GM12878 (cell line): ENCODE measurements at regions not wholly inside any gene's neighbourhood (a gene's known extent, or its start where the extent isn't known, plus 50 kb on each side); places are given as distances from the start of the nearest gene placed in this dataset.

ENCODE experiments used
- ATAC-seq: fragments of 200-7000 bp; cut with Tn5 transposase; 3 replicates; pipeline ENCODE4 v1.9.1; 2020; ENCODE audit warnings: mild to moderate bottlenecking, moderate library complexity
- BruUV-seq: library from RNA; stranded (reverse); fragments of 400-500 nt; replicated peaks from 2 replicates; lab custom pipeline; 2021; lab: Mats Ljungman, UMichigan
- CTCF ChIA-PET: fragments of 300-600 bp; sonication (Branson Sonifier 250); formaldehyde crosslinking; extraction: SDS; loops from one replicate; lab custom pipeline; 2021; ENCODE audit warnings: inconsistent platforms; lab: Yijun Ruan, JAX
- POLR2A ChIA-PET: fragments of 350-600 bp; formaldehyde crosslinking; extraction: SDS; loops from one replicate; lab custom pipeline; 2021; ENCODE audit warnings: inconsistent platforms; lab: Charles Lee
- RAD21 ChIA-PET: fragments of 300-600 bp; sonication (Branson Sonifier 250); formaldehyde crosslinking; loops from one replicate; lab custom pipeline; 2023; ENCODE audit warnings: antibody characterized with exemption; ENCODE audit not compliant: unreplicated experiment; lab: Charles Lee
- SMC1A ChIA-PET: fragments of 300-600 bp; sonication (Branson Sonifier 250); formaldehyde crosslinking; loops from one replicate; lab custom pipeline; 2023; ENCODE audit not compliant: unreplicated experiment, uncharacterized antibody; lab: Charles Lee
- DNase-seq: peaks from one replicate; pipeline ENCODE4 v3.0.0-alpha.2; 2011; ENCODE audit warnings: low read depth, low spot score
- FAIRE-seq: peaks from 3 replicates; lab custom pipeline; 2011; peaks lifted over from hg19 to GRCh38; lab: Jason Lieb, UNC
- H2AFZ ChIP-seq: 2 replicates; pipeline ENCODE4 v1.6.0; 2011; ENCODE audit warnings: low read depth, low read length, control low read depth; ENCODE audit not compliant: control insufficient read depth
- H3K27ac ChIP-seq: 2 replicates; pipeline ENCODE4 v1.5.1; 2011; ENCODE audit warnings: control low read depth; ENCODE audit not compliant: control insufficient read depth, insufficient read depth
- H3K27me3 ChIP-seq, 2 experiments: replicated peaks in 1 of 2; 2 replicates each; pipeline versions ENCODE4 v1.6.0 to v1.6.1; 2011; ENCODE audit warnings: low read length in 1 of 2; ENCODE audit not compliant: control insufficient read depth in 2 of 2, insufficient read depth in 2 of 2
- H3K36me3 ChIP-seq, 2 experiments: 2 replicates each; pipeline ENCODE4 v1.5.1; 2011; ENCODE audit warnings: low read length in 1 of 2; ENCODE audit not compliant: control insufficient read depth in 2 of 2, insufficient read depth in 2 of 2
- H3K4me1 ChIP-seq: 2 replicates; pipeline ENCODE4 v1.6.1; 2011; ENCODE audit warnings: mild to moderate bottlenecking, low read length, moderate library complexity, mixed read lengths; ENCODE audit not compliant: control insufficient read depth, insufficient read depth
- H3K4me2 ChIP-seq: 2 replicates; pipeline ENCODE4 v1.6.0; 2011; ENCODE audit warnings: control low read depth; ENCODE audit not compliant: control insufficient read depth, insufficient read depth
- H3K4me3 ChIP-seq: fragments of 200-600 bp; sonication (generic); 2 replicates; pipeline ENCODE4 v1.5.1; 2016
- H3K79me2 ChIP-seq: 2 replicates; pipeline ENCODE4 v1.6.0; 2011; ENCODE audit warnings: low read length; ENCODE audit not compliant: control insufficient read depth, insufficient read depth
- H3K9ac ChIP-seq: 2 replicates; pipeline ENCODE4 v1.8.0; 2011; ENCODE audit warnings: low read length, control low read depth, mixed read lengths; ENCODE audit not compliant: control insufficient read depth, insufficient read depth
- H3K9me3 ChIP-seq: replicated peaks from 3 replicates; pipeline ENCODE4 v1.5.1; 2011; ENCODE audit warnings: mild to moderate bottlenecking, low read length; ENCODE audit not compliant: control insufficient read depth, insufficient read depth
- H4K20me1 ChIP-seq: 2 replicates; pipeline ENCODE4 v1.6.0; 2011; ENCODE audit not compliant: control insufficient read depth, insufficient read depth
- BHLHE40 ChIP-seq, 2 experiments: fragments of 450-650 bp in 1 of 2; IDR thresholded peaks; 2 replicates each; pipeline ENCODE4 v1.6.1; 2011 to 2017; ENCODE audit warnings: low read depth in 2 of 2, borderline replicate concordance in 1 of 2, improper control_type of control experiment in 1 of 2, low read length in 1 of 2, mild to moderate bottlenecking in 1 of 2
- EED ChIP-seq: sonication (generic); IDR thresholded peaks from 2 replicates; pipeline ENCODE4 v1.6.1; 2016; ENCODE audit warnings: antibody characterized with exemption, low read depth
- ZNF207 ChIP-seq: fragments of 450-650 bp; IDR thresholded peaks from 2 replicates; pipeline ENCODE4 v1.6.1; 2014; ENCODE audit warnings: antibody characterized with exemption, mild to moderate bottlenecking, borderline replicate concordance
- WGBS: methylation state at CpG from one replicate; pipeline ENCODE4 v1.1.6; 2016; ENCODE audit warnings: low lambda C conversion rate; ENCODE audit not compliant: insufficient replicate concordance, insufficient coverage; ENCODE audit errors: missing lambda C conversion rate; 5-methylcytosine and 5-hydroxymethylcytosine counted together
- in situ Hi-C: fragments of 300-500 bp; cut with MboI; formaldehyde crosslinking; loops from 9 replicates; pipeline ENCODE4 v1.14.3; 2018; ENCODE audit warnings: mixed read lengths
- intact Hi-C: fragments of 100-400 bp; cut with micrococcal nuclease; formaldehyde crosslinking; loops from one replicate; pipeline ENCODE4 v1.14.2; 2022; ENCODE audit not compliant: unreplicated experiment
- TF ChIP-seq, protein P1 (sequence below): IDR thresholded peaks from 2 replicates; pipeline ENCODE4 v1.6.1; 2011; ENCODE audit warnings: mild to moderate bottlenecking, low read depth, low read length, moderate library complexity; ENCODE audit not compliant: insufficient replicate concordance
- TF ChIP-seq, protein P2 (sequence below): fragments of 450-650 bp; formaldehyde crosslinking; IDR thresholded peaks from 2 replicates; pipeline ENCODE4 v1.5.0; 2022; ENCODE audit warnings: mild to moderate bottlenecking, missing genetic modification characterization
- TF ChIP-seq, protein P3 (sequence below): fragments of 450-650 bp; IDR thresholded peaks from 2 replicates; pipeline ENCODE4 v1.6.1; 2017; ENCODE audit warnings: mild to moderate bottlenecking, moderate library complexity
- TF ChIP-seq, protein P4 (sequence below): fragments of 450-650 bp; IDR thresholded peaks from 2 replicates; pipeline ENCODE4 v1.6.1; 2016; ENCODE audit warnings: mild to moderate bottlenecking, moderate library complexity, borderline replicate concordance

DNA sequence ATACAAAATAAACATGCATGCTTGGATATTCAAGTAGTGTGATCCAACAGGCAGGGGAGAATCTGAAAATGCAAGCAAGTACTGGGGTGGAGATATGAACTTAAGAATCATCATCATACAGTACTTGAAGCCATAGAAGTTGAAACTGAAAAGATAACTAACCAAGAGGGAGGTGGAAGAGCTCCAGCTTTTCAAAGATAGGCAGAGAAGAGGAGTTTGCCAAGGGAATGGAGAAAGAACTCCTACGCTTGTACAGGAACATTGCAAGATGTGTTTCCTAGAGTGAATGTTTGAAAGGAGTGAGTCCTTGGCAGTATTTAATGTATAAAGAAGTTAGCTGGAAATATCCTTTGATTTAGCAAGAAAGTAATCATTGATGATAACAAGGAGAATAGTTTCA, 106.2 kb upstream of the FRMPD4 start (continued):
- TF ChIP-seq, protein P1, sequence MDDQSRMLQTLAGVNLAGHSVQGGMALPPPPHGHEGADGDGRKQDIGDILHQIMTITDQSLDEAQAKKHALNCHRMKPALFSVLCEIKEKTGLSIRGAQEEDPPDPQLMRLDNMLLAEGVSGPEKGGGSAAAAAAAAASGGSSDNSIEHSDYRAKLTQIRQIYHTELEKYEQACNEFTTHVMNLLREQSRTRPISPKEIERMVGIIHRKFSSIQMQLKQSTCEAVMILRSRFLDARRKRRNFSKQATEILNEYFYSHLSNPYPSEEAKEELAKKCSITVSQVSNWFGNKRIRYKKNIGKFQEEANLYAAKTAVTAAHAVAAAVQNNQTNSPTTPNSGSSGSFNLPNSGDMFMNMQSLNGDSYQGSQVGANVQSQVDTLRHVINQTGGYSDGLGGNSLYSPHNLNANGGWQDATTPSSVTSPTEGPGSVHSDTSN = no peak

DNA sequence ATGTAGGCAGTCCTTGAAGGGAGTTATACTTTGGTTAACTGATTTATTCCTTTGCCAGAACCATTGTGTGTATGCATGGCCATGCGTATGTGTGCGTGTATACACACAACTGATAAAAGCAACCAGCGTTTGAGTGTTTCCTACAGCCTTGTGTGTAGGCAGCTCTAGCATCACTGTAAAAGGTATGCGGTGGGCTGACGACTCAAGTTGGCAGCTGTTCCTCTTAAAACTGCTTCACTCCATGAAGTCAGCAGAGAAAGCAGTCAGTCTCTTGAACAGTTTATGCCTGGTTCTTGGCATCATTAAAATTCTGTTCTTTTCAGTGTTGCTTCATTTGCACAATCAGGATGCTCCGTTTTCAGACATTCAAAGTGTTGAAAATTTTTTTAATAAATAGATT, 103.5 kb upstream of the FRMPD4 start:
- WGBS = 61% methylated on average over 6 of the region's 6 CpGs
- BruUV-seq = no TSS peak
- ATAC-seq (no peak), FAIRE-seq (no peak), DNase-seq (no peak)
- no peaks in the 10 kb centered on the region for H4K20me1 ChIP-seq
- no peaks in the 10 kb centered on the region for H3K9me3 ChIP-seq
- TF ChIP-seq ZNF207 = no peak
- TF ChIP-seq, protein P2, sequence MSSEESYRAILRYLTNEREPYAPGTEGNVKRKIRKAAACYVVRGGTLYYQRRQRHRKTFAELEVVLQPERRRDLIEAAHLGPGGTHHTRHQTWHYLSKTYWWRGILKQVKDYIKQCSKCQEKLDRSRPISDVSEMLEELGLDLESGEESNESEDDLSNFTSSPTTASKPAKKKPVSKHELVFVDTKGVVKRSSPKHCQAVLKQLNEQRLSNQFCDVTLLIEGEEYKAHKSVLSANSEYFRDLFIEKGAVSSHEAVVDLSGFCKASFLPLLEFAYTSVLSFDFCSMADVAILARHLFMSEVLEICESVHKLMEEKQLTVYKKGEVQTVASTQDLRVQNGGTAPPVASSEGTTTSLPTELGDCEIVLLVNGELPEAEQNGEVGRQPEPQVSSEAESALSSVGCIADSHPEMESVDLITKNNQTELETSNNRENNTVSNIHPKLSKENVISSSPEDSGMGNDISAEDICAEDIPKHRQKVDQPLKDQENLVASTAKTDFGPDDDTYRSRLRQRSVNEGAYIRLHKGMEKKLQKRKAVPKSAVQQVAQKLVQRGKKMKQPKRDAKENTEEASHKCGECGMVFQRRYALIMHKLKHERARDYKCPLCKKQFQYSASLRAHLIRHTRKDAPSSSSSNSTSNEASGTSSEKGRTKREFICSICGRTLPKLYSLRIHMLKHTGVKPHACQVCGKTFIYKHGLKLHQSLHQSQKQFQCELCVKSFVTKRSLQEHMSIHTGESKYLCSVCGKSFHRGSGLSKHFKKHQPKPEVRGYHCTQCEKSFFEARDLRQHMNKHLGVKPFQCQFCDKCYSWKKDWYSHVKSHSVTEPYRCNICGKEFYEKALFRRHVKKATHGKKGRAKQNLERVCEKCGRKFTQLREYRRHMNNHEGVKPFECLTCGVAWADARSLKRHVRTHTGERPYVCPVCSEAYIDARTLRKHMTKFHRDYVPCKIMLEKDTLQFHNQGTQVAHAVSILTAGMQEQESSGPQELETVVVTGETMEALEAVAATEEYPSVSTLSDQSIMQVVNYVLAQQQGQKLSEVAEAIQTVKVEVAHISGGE (CRISPR knock-in tag) = no peak
- TF ChIP-seq, protein P3, sequence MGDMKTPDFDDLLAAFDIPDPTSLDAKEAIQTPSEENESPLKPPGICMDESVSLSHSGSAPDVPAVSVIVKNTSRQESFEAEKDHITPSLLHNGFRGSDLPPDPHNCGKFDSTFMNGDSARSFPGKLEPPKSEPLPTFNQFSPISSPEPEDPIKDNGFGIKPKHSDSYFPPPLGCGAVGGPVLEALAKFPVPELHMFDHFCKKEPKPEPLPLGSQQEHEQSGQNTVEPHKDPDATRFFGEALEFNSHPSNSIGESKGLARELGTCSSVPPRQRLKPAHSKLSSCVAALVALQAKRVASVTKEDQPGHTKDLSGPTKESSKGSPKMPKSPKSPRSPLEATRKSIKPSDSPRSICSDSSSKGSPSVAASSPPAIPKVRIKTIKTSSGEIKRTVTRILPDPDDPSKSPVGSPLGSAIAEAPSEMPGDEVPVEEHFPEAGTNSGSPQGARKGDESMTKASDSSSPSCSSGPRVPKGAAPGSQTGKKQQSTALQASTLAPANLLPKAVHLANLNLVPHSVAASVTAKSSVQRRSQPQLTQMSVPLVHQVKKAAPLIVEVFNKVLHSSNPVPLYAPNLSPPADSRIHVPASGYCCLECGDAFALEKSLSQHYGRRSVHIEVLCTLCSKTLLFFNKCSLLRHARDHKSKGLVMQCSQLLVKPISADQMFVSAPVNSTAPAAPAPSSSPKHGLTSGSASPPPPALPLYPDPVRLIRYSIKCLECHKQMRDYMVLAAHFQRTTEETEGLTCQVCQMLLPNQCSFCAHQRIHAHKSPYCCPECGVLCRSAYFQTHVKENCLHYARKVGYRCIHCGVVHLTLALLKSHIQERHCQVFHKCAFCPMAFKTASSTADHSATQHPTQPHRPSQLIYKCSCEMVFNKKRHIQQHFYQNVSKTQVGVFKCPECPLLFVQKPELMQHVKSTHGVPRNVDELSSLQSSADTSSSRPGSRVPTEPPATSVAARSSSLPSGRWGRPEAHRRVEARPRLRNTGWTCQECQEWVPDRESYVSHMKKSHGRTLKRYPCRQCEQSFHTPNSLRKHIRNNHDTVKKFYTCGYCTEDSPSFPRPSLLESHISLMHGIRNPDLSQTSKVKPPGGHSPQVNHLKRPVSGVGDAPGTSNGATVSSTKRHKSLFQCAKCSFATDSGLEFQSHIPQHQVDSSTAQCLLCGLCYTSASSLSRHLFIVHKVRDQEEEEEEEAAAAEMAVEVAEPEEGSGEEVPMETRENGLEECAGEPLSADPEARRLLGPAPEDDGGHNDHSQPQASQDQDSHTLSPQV = no peak
- TF ChIP-seq EED = no peak
- TF ChIP-seq, protein P4, sequence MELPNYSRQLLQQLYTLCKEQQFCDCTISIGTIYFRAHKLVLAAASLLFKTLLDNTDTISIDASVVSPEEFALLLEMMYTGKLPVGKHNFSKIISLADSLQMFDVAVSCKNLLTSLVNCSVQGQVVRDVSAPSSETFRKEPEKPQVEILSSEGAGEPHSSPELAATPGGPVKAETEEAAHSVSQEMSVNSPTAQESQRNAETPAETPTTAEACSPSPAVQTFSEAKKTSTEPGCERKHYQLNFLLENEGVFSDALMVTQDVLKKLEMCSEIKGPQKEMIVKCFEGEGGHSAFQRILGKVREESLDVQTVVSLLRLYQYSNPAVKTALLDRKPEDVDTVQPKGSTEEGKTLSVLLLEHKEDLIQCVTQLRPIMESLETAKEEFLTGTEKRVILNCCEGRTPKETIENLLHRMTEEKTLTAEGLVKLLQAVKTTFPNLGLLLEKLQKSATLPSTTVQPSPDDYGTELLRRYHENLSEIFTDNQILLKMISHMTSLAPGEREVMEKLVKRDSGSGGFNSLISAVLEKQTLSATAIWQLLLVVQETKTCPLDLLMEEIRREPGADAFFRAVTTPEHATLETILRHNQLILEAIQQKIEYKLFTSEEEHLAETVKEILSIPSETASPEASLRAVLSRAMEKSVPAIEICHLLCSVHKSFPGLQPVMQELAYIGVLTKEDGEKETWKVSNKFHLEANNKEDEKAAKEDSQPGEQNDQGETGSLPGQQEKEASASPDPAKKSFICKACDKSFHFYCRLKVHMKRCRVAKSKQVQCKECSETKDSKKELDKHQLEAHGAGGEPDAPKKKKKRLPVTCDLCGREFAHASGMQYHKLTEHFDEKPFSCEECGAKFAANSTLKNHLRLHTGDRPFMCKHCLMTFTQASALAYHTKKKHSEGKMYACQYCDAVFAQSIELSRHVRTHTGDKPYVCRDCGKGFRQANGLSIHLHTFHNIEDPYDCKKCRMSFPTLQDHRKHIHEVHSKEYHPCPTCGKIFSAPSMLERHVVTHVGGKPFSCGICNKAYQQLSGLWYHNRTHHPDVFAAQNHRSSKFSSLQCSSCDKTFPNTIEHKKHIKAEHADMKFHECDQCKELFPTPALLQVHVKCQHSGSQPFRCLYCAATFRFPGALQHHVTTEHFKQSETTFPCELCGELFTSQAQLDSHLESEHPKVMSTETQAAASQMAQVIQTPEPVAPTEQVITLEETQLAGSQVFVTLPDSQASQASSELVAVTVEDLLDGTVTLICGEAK = no peak
- TF ChIP-seq BHLHE40 (IDR thresholded peaks at IDR 0.05; ENCODE audit: borderline replicate concordance in 1 of 2, low read depth in 2 of 2, low read length in 1 of 2) = no peak
- ChIA-PET POLR2A (no interaction called here), CTCF (no interaction called here), SMC1A (interaction anchor here (0.7 to 2.2 kb wide), 3 partner anchors 9 to 75 kb away, joined by 3 to 8 read pairs (median 3); no protein-coding TSS in a partner anchor), RAD21 (no interaction called here)
- H3K4me1 ChIP-seq = no peaks in the 10 kb centered on the region
- H3K36me3 ChIP-seq = no peaks in the 10 kb centered on the region
- no peak overlapping the region for H3K9ac ChIP-seq
- intact Hi-C loops = no loop called here
- no peaks in the 10 kb centered on the region for H3K27me3 ChIP-seq
- no peak overlapping the region for H2AFZ ChIP-seq
- in situ Hi-C loops = no loop called here
- H3K27ac ChIP-seq = no peak overlapping the region
- H3K4me3 ChIP-seq = no peak overlapping the region
- no peaks in the 10 kb centered on the region for H3K79me2 ChIP-seq
- H3K4me2 ChIP-seq = no peak overlapping the region
